T-helper 22 cell (primary cell): ENCODE measurements at regions not wholly inside any gene's neighbourhood (a gene's known extent, or its start where the extent isn't known, plus 50 kb on each side); places are given as distances from the start of the nearest gene placed in this dataset.
"Not testable (repeated sequence)": the region's sequence is repeated elsewhere in the genome, so short reads cannot be mapped to it uniquely, and the experiment has no call there.

Experiments used
- DNase-seq: peaks from one replicate; pipeline ENCODE4 v3.0.0-alpha.2; 2020; ENCODE audit warnings: low read depth

GRCh38 chr2:173468266-173468793 lies 113.7 kb downstream of the CDCA7 start:
- no peak for DNase-seq

GRCh38 chr2:173472112-173472511 lies 117.4 kb downstream of the CDCA7 start:
- no peak for DNase-seq

GRCh38 chr2:173483137-173483536 lies 128.5 kb downstream of the CDCA7 start:
- DNase-seq = no peak

- DNase-seq = no peak
These were observed 134.2 kb downstream of the CDCA7 start for GRCh38 chr2:173488861-173489260.

GRCh38 chr2:173491418-173491817 lies 136.7 kb downstream of the CDCA7 start:
- no peak for DNase-seq

GRCh38 chr2:173493874-173494273 lies 139.2 kb downstream of the CDCA7 start:
- no peak for DNase-seq

- no peak for DNase-seq
These were observed 142.1 kb downstream of the CDCA7 start for GRCh38 chr2:173496746-173497145.

- DNase-seq = no peak
These were observed 146.3 kb downstream of the CDCA7 start for GRCh38 chr2:173500953-173501352.

- DNase-seq = no peak
These were observed 147.6 kb downstream of the CDCA7 start for GRCh38 chr2:173502296-173502695.

- no peak for DNase-seq
These were observed 156.7 kb downstream of the CDCA7 start for GRCh38 chr2:173511357-173511756.

- no peak for DNase-seq
These were observed 157.3 kb downstream of the CDCA7 start for GRCh38 chr2:173511942-173512341.

GRCh38 chr2:173513107-173513727 lies 158.5 kb downstream of the CDCA7 start:
- no peak for DNase-seq

GRCh38 chr2:173520918-173521317 lies 166.2 kb downstream of the CDCA7 start:
- DNase-seq = no peak

- no peak for DNase-seq
These were observed 166.9 kb downstream of the CDCA7 start for GRCh38 chr2:173521450-173522192.

- no peak for DNase-seq
These were observed 168.8 kb downstream of the CDCA7 start for GRCh38 chr2:173523497-173523896.

- no peak for DNase-seq
These were observed 169.7 kb downstream of the CDCA7 start for GRCh38 chr2:173524256-173524955.

GRCh38 chr2:173532732-173533531 lies 178.3 kb downstream of the CDCA7 start:
- not testable (repeated sequence) for DNase-seq

- DNase-seq = no peak
These were observed 183.0 kb downstream of the CDCA7 start for GRCh38 chr2:173537694-173538093.

- no peak for DNase-seq
These were observed 184.9 kb downstream of the CDCA7 start for GRCh38 chr2:173539615-173540014.

GRCh38 chr2:173544641-173545363 lies 190.1 kb downstream of the CDCA7 start:
- DNase-seq = no peak

GRCh38 chr2:173545364-173545763 lies 190.7 kb downstream of the CDCA7 start:
- no peak for DNase-seq
